Endometrium (tissue), 2 donors: ENCODE measurements at regions not wholly inside any gene's neighbourhood (a gene's known extent, or its start where the extent isn't known, plus 50 kb on each side); places are given as distances from the start of the nearest gene placed in this dataset.

ENCODE experiments used
- FAIRE-seq: peaks from 2 replicates; lab custom pipeline; 2012; peaks lifted over from hg19 to GRCh38; lab: Jason Lieb, UNC
- donor health status: control.
- donor health status: control.

DNA sequence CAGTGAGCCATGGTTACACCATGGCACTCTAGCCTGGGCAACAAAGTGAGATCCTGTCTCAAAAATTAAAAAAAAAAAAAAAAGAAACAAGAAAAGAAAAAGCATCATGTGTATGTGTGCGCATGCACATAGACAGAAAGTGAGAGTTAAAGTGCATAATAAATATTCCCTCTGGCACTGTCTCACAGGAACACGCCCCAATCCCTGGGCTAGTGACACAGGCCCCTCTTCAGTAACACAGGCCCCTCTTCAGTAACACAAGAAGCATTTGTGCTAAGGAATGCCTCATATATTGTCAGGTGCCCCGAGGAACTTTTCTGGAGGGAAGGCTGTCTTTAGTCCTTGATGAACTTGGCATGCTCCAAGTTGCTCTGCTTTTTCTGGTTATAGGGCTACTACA lies 57.5 kb downstream of the RPL27A start:
- FAIRE-seq: no peak

DNA sequence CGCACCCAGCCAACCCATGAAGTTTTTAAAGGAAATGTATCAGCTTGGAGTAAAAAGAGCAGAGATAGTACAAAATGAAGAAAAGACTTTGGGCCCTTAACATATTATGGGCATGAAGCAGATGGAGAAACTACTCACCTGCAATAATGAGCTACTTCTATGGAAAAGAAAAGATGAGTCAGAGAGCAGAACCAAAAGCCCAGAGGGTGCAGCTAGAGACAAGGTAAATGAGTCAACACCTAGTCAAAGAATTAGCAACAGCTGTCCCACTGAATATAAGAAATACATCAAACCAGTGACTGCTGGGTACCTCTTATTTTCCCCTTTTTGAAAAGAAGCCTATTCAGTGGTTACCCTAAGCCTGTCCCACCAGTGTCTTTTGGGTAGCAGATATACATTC lies 61.8 kb downstream of the RPL27A start:
- FAIRE-seq: no peak

DNA sequence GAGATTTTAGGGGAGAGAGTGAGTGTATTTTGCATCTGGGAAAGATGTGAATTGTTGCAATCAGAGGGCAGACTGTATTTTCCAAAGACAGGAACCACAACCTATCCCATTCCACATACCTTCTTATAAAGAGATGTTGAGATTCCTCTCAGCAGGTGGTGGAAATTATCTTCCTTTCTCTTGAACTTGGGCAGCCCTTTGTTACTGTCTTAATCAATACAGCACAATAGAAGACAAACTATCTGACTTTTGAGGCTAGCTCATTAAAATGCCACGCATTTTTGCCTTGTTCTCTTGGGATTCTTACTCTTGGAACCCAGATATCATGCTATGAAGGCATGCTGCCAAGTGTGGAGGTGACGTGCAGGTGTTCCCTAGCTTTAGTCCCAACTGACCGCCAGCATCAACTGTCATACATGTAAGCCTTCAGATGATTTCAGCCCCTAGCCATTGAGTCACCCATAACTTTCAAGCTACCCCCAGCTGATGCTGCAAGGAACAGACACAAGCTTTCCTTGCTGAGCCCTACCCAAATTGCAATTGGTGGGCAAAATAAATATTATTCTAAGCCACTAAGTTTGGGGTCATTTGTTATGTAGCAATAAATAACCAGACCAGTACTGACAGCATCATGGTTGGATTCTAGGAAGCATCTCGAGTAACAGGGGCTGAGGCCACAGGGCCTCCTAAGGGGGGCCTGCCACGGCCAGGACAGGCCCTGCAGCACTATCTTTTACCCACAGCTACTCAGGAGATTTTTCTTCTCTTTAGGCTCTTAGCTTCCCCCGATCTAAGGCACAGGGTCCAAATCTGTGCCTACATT lies 63.0 kb downstream of the RPL27A start:
- no peak for FAIRE-seq

- FAIRE-seq: no peak
Measured at GRCh38 chr11:8746331-8746974, 63.9 kb downstream of the RPL27A start.

DNA sequence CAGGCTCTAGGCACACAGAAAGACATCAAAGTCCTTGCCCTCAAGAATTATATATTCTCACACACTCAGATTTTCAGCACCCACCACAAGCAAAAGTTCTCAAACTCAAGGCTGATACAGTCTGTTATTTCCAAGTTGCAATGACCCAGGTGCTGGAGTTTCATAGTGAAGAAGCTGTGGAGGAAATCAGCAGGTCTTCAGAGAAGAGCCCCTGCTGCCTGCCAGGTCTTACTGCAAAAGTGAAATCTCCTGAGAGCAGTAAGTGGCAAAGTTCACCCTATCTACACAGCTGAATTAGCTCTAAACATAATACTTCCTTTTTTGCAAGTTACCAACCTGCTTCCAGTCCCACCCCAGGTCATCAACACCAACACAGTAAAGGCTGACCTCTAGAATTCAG lies 64.6 kb downstream of the RPL27A start:
- FAIRE-seq: no peak

- FAIRE-seq: no peak
Measured at GRCh38 chr11:8748317-8748716, 65.7 kb downstream of the RPL27A start.

- no peak for FAIRE-seq
Measured at GRCh38 chr11:8749202-8749601, 66.6 kb downstream of the RPL27A start.

DNA sequence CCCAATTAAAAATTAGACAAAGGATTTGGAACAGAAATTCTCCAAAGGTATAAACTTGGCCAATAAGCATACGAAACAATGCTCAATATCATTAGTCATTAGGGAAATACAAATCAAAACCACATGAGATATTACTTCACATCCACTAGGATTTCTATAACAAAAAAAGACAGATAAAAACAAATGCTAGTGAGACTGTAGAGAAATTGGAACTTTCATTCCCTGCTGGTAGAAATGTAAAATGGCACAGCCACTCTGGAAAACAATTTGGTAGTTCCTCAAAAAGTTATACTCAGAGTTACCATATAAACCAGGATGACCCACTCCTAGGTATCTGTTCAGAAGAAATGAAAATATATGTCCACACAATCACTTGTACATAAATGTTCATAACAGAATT lies 71.6 kb downstream of the RPL27A start:
- FAIRE-seq: no peak

- FAIRE-seq: no peak
Measured at GRCh38 chr11:8756201-8756600, 73.6 kb downstream of the RPL27A start.

DNA sequence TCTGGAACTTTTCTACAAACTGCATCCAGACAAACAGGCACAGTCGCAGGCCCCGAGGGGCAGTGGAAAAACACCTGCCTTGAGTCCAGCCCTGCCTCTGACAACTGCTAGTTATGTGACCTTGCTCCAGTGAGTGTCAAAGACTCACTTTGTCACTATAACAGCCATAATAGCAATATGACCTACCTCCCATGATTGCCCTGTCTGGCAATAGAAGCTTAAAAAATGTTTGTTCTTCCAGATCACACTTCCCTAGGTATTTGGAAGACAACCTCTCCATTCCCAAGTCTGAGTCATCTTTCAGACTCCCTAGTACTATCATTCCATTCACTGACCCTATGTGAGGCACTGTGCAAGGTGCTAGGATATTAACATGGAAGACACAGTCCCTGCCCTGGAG lies 74.5 kb downstream of the RPL27A start:
- no peak for FAIRE-seq

DNA sequence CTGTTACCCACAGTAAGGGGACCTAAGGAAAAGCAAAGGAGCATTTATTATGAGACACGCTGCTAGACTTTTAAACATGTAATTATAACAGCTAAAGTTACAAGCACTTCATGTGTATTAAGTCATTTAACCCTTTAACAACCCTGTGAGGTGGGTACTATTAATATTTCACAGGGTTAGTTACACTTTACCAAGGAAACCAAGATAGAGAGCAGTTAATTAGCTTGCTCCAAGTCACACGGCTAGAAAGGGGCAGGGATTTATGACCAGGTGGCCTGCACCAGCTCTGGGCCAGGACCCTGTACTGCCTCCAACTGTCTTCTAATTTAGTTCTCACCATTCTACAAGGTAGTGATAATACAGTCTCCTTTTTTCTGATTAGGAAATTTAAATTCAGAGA lies 74.9 kb downstream of the RPL27A start:
- FAIRE-seq: no peak

- no peak for FAIRE-seq
Measured at GRCh38 chr11:8758619-8759169, 76.1 kb downstream of the RPL27A start.

GRCh38 chr11:8759634-8760033 lies 77.0 kb downstream of the RPL27A start:
- FAIRE-seq: no peak

DNA sequence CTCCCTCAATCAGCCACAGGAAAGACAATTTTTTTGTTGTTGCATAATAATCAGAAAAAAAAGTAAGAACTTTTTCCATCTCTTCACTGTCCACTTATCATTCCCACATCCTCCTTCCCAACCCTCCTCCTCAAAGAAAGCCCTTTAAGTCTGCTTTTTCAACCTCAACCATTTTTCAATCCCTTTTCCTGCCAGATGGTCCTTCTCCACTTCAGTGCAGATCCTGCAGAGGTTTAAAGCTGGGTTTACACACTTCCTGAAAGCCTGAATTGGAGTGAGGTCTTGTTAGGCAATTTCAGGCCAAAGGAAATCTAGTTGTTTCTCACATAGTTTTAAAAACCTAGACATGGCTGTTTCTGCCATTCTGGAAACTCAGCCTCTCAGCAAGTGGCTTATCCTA lies 78.3 kb downstream of the RPL27A start:
- no peak for FAIRE-seq

DNA sequence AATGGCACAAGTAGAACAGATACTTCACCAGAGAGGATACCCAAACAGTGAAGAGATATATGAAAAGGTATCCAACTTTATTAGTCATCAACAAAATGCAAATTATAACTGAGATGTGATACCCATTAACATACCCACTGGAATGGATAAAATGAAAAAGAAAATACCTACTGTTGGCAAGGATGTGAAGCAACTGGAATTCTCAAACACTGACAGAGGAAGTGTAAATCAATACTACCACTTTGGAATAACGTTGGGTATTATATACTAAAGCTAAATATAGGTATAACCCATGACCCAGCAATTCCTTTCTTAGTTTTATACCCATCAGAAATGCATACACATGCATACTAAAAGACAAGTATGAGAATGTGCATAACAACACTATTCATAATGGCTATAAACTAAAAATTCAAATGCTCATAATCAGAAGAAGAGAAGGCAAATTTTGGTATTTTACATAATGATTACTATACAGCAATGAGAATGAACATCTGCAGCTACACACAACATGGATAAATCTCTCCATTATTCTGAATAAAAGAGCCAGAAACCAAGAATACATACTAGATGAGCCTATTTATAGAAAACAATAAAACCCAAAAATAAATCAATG lies 80.6 kb downstream of the RPL27A start:
- FAIRE-seq: no peak

DNA sequence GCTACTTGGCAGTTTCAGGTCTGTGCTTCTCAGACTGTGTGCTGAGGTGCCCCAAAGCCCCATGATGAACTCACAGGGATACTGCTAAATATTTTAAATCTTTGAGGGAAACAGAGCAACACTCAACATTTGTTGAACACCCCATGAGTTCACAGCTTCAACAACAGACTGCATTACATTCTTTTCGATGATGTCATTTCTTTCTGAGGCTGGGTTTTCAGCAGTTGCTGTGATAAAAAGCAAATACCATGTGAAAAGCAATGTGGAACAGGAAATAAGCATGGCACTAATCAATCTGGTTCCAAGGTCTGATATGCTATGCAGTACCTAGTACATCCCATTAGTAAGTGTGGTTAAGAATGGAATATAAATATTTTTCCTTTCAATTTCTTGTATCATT lies 82.7 kb downstream of the RPL27A start:
- FAIRE-seq: no peak

- FAIRE-seq: no peak
Measured at GRCh38 chr11:8766043-8766987, 83.7 kb downstream of the RPL27A start.

GRCh38 chr11:8766988-8767374 lies 84.4 kb downstream of the RPL27A start:
- FAIRE-seq: no peak

- no peak for FAIRE-seq
Measured at GRCh38 chr11:8767466-8768142, 85.0 kb downstream of the RPL27A start.

- FAIRE-seq: no peak
Measured at GRCh38 chr11:8768625-8769333, 86.2 kb downstream of the RPL27A start.
